Mucosa of descending colon (tissue), 3 donors: ENCODE measurements at regions not wholly inside any gene's neighbourhood (a gene's known extent, or its start where the extent isn't known, plus 50 kb on each side); places are given as distances from the start of the nearest gene placed in this dataset.

Experiments used
- ATAC-seq: fragments of 200-7000 bp; cut with Tn5 transposase; one replicate; pipeline ENCODE4 v1.9.1; 2020; ENCODE audit warnings: mild to moderate bottlenecking, moderate library complexity
- DNase-seq, 3 donors: peaks; one replicate each; pipeline ENCODE4 v3.0.0-alpha.2; 2020
- H3K36me3 ChIP-seq: fragments of 200-600 bp; one replicate; pipeline ENCODE4 v1.8.0; 2021; ENCODE audit warnings: low read depth, mild to moderate bottlenecking
- H3K4me1 ChIP-seq: fragments of 200-600 bp; one replicate; pipeline ENCODE4 v1.8.0; 2021; ENCODE audit warnings: low read depth, mild to moderate bottlenecking
- H3K4me3 ChIP-seq: fragments of 200-600 bp; one replicate; pipeline ENCODE4 v1.8.0; 2021; ENCODE audit warnings: mild to moderate bottlenecking
- H3K9me3 ChIP-seq: fragments of 200-600 bp; one replicate; pipeline ENCODE4 v1.8.0; 2021; ENCODE audit warnings: mild to moderate bottlenecking
- CTCF ChIP-seq: fragments of 200-600 bp; IDR thresholded peaks from one replicate; pipeline ENCODE4 v1.8.0; 2022; ENCODE audit warnings: antibody characterized with exemption, mild to moderate bottlenecking
- intact Hi-C, 2 donors: fragments of 100-400 bp; cut with DNase I in 1 of 2; cut with micrococcal nuclease in 1 of 2; formaldehyde crosslinking; loops; one replicate each; pipeline versions ENCODE4 v1.11.0 to v1.11.1; 2022; cut with DNase I, micrococcal nuclease
- donor health status: DM: no; HTN: no; CAD: no; lungs with moderate emphysema.
- donor health status: DM: no; HTN: no; CAD: no.
- donor health status: DM: no; HTN: yes; CAD: no.

- no peak for TF ChIP-seq CTCF
- no peak overlapping the region for H3K4me3 ChIP-seq
- intact Hi-C loops, result no loop called here
- no peaks in the 10 kb centered on the region for H3K36me3 ChIP-seq
- no peak for DNase-seq
- ATAC-seq, result no peak
- no peaks in the 10 kb centered on the region for H3K9me3 ChIP-seq
- H3K4me1 ChIP-seq, result no peaks in the 10 kb centered on the region
Measured at GRCh38 chr11:28463826-28464225, 355.6 kb downstream of the METTL15 start.

DNA sequence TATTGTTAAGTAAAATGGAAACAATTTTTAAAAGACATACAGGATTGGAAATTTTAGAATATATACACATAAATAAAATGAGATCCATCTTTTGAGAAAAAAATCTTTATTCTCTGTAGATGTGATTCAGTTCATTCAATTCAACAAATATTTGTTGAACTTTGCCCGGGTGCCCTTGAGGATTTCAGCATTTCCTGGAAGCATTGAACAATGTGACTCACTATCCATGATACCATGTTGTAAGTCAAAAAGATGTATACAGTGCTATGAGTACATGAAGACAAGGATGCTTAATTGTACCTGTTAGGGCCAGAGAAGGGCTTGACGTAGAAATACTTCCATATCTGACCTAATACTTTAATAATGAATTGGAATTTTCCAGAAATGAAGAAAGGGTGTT, 353.7 kb downstream of the METTL15 start:
- H3K4me3 ChIP-seq, result no peak overlapping the region
- DNase-seq, result peak in 1 of 3 donors; percentile 3
- H3K9me3 ChIP-seq, result no peaks in the 10 kb centered on the region
- ATAC-seq, result no peak
- TF ChIP-seq CTCF, result no peak
- intact Hi-C loops, result no loop called here
- H3K36me3 ChIP-seq, result no peaks in the 10 kb centered on the region
- H3K4me1 ChIP-seq, result no peaks in the 10 kb centered on the region

DNA sequence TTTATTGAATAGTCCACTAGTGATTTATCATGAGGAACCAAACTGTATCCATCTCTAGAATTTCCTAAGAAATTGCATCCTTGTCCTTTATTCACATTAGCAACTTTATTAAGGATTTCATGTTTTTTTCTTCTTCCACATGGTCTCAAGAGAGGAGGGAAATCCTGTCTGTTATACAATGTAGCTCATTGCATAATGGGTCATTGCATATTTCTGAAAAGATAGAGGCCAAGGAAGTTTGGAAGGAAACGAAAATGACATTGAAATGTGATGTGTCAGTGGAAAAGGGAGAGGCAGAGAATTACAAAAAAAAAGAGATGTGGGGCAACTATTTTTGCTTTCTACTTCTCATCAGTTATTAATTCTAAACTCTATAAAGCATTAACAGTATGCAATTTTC, 353.1 kb downstream of the METTL15 start:
- Histone ChIP-seq H3K36me3 (no peaks in the 10 kb centered on the region), H3K4me3 (no peak overlapping the region), H3K4me1 (no peaks in the 10 kb centered on the region), H3K9me3 (no peaks in the 10 kb centered on the region)
- intact Hi-C loops, result no loop called here
- no peak for DNase-seq
- no peak for TF ChIP-seq CTCF
- ATAC-seq, result no peak

DNA sequence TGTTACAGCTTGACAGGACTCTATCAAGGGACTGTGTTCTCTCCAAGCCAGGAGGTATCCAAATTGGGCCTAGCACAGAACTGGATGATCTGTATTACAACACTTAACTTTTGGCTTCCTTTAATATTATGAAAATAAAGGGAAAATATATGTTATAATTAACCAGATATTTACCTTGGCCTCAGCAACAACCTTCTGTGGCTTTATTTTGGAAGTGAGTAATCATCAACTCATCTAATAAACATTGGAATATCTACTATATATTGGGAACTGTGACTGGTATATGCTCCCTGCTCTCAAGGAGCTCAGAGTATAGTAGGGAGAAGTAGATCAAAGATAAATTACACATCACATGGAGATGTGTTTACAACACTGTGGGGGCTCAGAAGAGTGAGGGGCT, 352.2 kb downstream of the METTL15 start:
- intact Hi-C loops, result no loop called here
- ATAC-seq, result no peak
- no peak for TF ChIP-seq CTCF

GRCh38 chr11:28459912-28460311, 351.7 kb downstream of the METTL15 start:
- TF ChIP-seq CTCF, result no peak
- intact Hi-C loops, result no loop called here
- no peaks in the 10 kb centered on the region for H3K4me1 ChIP-seq
- DNase-seq, result no peak
- H3K36me3 ChIP-seq, result no peaks in the 10 kb centered on the region
- H3K4me3 ChIP-seq, result no peak overlapping the region
- no peaks in the 10 kb centered on the region for H3K9me3 ChIP-seq
- no peak for ATAC-seq

More for the DNA sequence above, 352.2 kb downstream of the METTL15 start:
- H3K9me3 ChIP-seq, result no peaks in the 10 kb centered on the region
- no peaks in the 10 kb centered on the region for H3K4me1 ChIP-seq
- H3K36me3 ChIP-seq, result no peaks in the 10 kb centered on the region
- DNase-seq, result no peak
- no peak overlapping the region for H3K4me3 ChIP-seq

DNA sequence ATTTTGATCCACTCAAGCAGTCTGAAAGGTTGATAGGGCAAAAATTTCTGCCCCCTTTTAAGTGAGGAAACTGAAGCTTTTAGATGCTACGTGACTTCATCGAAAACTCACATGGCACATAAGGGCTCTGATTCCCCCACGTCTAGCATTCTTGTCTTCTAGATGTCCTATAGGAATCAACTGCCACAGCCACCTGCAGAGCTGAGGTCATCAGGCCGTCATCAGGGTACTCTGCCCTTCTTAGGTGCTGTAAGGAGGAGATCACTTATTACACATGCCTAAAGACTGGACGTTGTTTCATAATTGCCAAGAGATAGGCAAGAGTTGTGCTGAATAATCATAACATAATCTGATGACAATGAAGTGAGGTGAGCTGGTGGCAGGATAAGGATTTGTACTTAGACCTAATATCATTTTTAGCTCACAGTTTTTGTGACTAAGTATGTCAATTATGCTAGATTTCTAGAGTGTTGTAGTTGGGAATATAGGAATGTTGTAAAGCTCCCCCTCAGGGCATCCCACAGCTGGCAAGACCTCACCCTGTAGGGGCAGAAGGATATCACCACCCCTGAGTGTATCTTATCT, 349.4 kb downstream of the METTL15 start:
- intact Hi-C loops, result no loop called here
- H3K4me1 ChIP-seq, result no peaks in the 10 kb centered on the region
- no peaks in the 10 kb centered on the region for H3K36me3 ChIP-seq
- no peak overlapping the region for H3K4me3 ChIP-seq
- ATAC-seq (no peak), DNase-seq (no peak)
- no peak for TF ChIP-seq CTCF
- H3K9me3 ChIP-seq, result no peaks in the 10 kb centered on the region
